GM12878 (cell line): ENCODE measurements at regions not wholly inside any gene's neighbourhood (a gene's known extent, or its start where the extent isn't known, plus 50 kb on each side); places are given as distances from the start of the nearest gene placed in this dataset.
A peak's percentile ranks its signal among the peaks of the same experiment; 100 is the strongest.
"Not testable (repeated sequence)": the region's sequence is repeated elsewhere in the genome, so short reads cannot be mapped to it uniquely, and the experiment has no call there.

Experiments used
- ATAC-seq: fragments of 200-7000 bp; cut with Tn5 transposase; 3 replicates; pipeline ENCODE4 v1.9.1; 2020; ENCODE audit warnings: mild to moderate bottlenecking, moderate library complexity
- BruUV-seq: library from RNA; stranded (reverse); fragments of 400-500 nt; replicated peaks from 2 replicates; lab custom pipeline; 2021; lab: Mats Ljungman, UMichigan
- CTCF ChIA-PET: fragments of 300-600 bp; sonication (Branson Sonifier 250); formaldehyde crosslinking; extraction: SDS; loops from one replicate; lab custom pipeline; 2021; ENCODE audit warnings: inconsistent platforms; lab: Yijun Ruan, JAX
- POLR2A ChIA-PET: fragments of 350-600 bp; formaldehyde crosslinking; extraction: SDS; loops from one replicate; lab custom pipeline; 2021; ENCODE audit warnings: inconsistent platforms; lab: Charles Lee
- RAD21 ChIA-PET: fragments of 300-600 bp; sonication (Branson Sonifier 250); formaldehyde crosslinking; loops from one replicate; lab custom pipeline; 2023; ENCODE audit warnings: antibody characterized with exemption; ENCODE audit not compliant: unreplicated experiment; lab: Charles Lee
- SMC1A ChIA-PET: fragments of 300-600 bp; sonication (Branson Sonifier 250); formaldehyde crosslinking; loops from one replicate; lab custom pipeline; 2023; ENCODE audit not compliant: unreplicated experiment, uncharacterized antibody; lab: Charles Lee
- DNase-seq: peaks from one replicate; pipeline ENCODE4 v3.0.0-alpha.2; 2011; ENCODE audit warnings: low read depth, low spot score
- FAIRE-seq: peaks from 3 replicates; lab custom pipeline; 2011; peaks lifted over from hg19 to GRCh38; lab: Jason Lieb, UNC
- H2AFZ ChIP-seq: 2 replicates; pipeline ENCODE4 v1.6.0; 2011; ENCODE audit warnings: low read depth, low read length, control low read depth; ENCODE audit not compliant: control insufficient read depth
- H3K27ac ChIP-seq: 2 replicates; pipeline ENCODE4 v1.5.1; 2011; ENCODE audit warnings: control low read depth; ENCODE audit not compliant: control insufficient read depth, insufficient read depth
- H3K27me3 ChIP-seq, 2 experiments: replicated peaks in 1 of 2; 2 replicates each; pipeline versions ENCODE4 v1.6.0 to v1.6.1; 2011; ENCODE audit warnings: low read length in 1 of 2; ENCODE audit not compliant: control insufficient read depth in 2 of 2, insufficient read depth in 2 of 2
- H3K36me3 ChIP-seq, 2 experiments: 2 replicates each; pipeline ENCODE4 v1.5.1; 2011; ENCODE audit warnings: low read length in 1 of 2; ENCODE audit not compliant: control insufficient read depth in 2 of 2, insufficient read depth in 2 of 2
- H3K4me1 ChIP-seq: 2 replicates; pipeline ENCODE4 v1.6.1; 2011; ENCODE audit warnings: mild to moderate bottlenecking, low read length, moderate library complexity, mixed read lengths; ENCODE audit not compliant: control insufficient read depth, insufficient read depth
- H3K4me2 ChIP-seq: 2 replicates; pipeline ENCODE4 v1.6.0; 2011; ENCODE audit warnings: control low read depth; ENCODE audit not compliant: control insufficient read depth, insufficient read depth
- H3K4me3 ChIP-seq: fragments of 200-600 bp; sonication (generic); 2 replicates; pipeline ENCODE4 v1.5.1; 2016
- H3K79me2 ChIP-seq: 2 replicates; pipeline ENCODE4 v1.6.0; 2011; ENCODE audit warnings: low read length; ENCODE audit not compliant: control insufficient read depth, insufficient read depth
- H3K9ac ChIP-seq: 2 replicates; pipeline ENCODE4 v1.8.0; 2011; ENCODE audit warnings: low read length, control low read depth, mixed read lengths; ENCODE audit not compliant: control insufficient read depth, insufficient read depth
- H3K9me3 ChIP-seq: replicated peaks from 3 replicates; pipeline ENCODE4 v1.5.1; 2011; ENCODE audit warnings: mild to moderate bottlenecking, low read length; ENCODE audit not compliant: control insufficient read depth, insufficient read depth
- H4K20me1 ChIP-seq: 2 replicates; pipeline ENCODE4 v1.6.0; 2011; ENCODE audit not compliant: control insufficient read depth, insufficient read depth
- POLR2A ChIP-seq: IDR thresholded peaks from 2 replicates; pipeline ENCODE4 v1.6.1; 2011; ENCODE audit warnings: low read depth, mild to moderate bottlenecking, low read length
- WGBS: methylation state at CpG from one replicate; pipeline ENCODE4 v1.1.6; 2016; ENCODE audit warnings: low lambda C conversion rate; ENCODE audit not compliant: insufficient replicate concordance, insufficient coverage; ENCODE audit errors: missing lambda C conversion rate; 5-methylcytosine and 5-hydroxymethylcytosine counted together
- in situ Hi-C: fragments of 300-500 bp; cut with MboI; formaldehyde crosslinking; loops from 9 replicates; pipeline ENCODE4 v1.14.3; 2018; ENCODE audit warnings: mixed read lengths
- intact Hi-C: fragments of 100-400 bp; cut with micrococcal nuclease; formaldehyde crosslinking; loops from one replicate; pipeline ENCODE4 v1.14.2; 2022; ENCODE audit not compliant: unreplicated experiment

DNA sequence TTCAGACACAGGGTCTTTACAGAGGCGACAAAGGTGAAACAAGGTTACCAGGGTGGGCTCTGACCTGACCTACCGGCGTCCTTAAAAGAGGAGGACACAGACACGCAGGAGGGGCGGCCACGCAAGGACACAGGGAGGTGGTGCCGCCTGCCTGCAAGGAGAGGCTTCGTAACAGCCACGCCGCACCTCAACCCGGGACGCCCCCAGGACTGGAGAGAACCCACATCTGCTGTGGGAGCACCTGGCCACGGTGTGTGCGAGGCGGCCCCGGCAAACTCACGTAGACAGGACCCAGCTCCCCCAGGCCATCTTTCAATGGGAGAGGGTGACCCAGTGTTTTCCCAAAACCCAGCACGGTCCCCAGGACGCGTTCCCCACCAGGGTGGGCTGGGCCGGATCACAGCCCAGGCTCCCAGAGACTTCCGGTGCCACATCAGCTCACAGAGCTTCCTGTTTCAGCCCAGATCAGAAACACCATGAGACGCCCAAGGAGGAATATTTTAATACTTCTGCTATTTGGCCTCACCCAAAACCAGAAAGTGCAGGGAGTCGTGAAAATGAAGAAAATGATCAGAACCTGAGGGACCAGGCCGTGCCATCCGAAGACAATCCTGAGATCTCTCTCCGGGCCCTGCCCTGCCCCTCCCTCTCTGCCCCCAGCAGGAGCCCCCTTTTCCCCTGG, 5417.4 kb upstream of the TPTE start:
- H3K36me3 ChIP-seq, BruUV-seq, CTCF ChIA-PET, DNase-seq, FAIRE-seq, H3K79me2 ChIP-seq, H3K9me3 ChIP-seq, H3K4me1 ChIP-seq, H4K20me1 ChIP-seq, H2AFZ ChIP-seq, SMC1A ChIA-PET, intact Hi-C loops, in situ Hi-C loops, H3K4me3 ChIP-seq, RAD21 ChIA-PET, H3K27me3 ChIP-seq: not testable (repeated sequence)
- 0 out of 2 replicates have a peak overlapping the region, but pooled peaks have one; percentile 9 for H3K4me2 ChIP-seq
- 15% methylated on average over 11 of the region's 27 CpGs for WGBS
- peak; percentile 14 for ATAC-seq
- H3K27ac ChIP-seq: peak overlapping the region; percentile 80
- peak overlapping the region; percentile 49; the same call in 1 of the 2 replicates for H3K9ac ChIP-seq
- TF ChIP-seq POLR2A: 0 out of 2 replicates have a peak, but pooled peaks have one; percentile 27
- TF ChIP-seq, all 136 proteins: peak for 1; not testable (repeated sequence) for 135
- POLR2A ChIA-PET: not testable (repeated sequence)

GRCh38 chr21:5104562-5104928, 5416.8 kb upstream of the TPTE start:
- H4K20me1 ChIP-seq, H3K27me3 ChIP-seq, H3K4me1 ChIP-seq, H2AFZ ChIP-seq, CTCF ChIA-PET, H3K36me3 ChIP-seq, DNase-seq, RAD21 ChIA-PET, in situ Hi-C loops, POLR2A ChIA-PET, H3K79me2 ChIP-seq, H3K4me3 ChIP-seq, H3K9ac ChIP-seq, ATAC-seq, intact Hi-C loops, SMC1A ChIA-PET, H3K9me3 ChIP-seq, FAIRE-seq: not testable (repeated sequence)
- peak overlapping the region; percentile 42; the same call in 1 of the 2 replicates for H3K27ac ChIP-seq
- 10% methylated on average over 6 of the region's 11 CpGs for WGBS
- 0 out of 2 replicates have a peak overlapping the region, but pooled peaks have one; percentile 9 for H3K4me2 ChIP-seq
- BruUV-seq: TSS peak; percentile 78
